GM21786 (cell line): ENCODE measurements at regions not wholly inside any gene's neighbourhood (a gene's known extent, or its start where the extent isn't known, plus 50 kb on each side); places are given as distances from the start of the nearest gene placed in this dataset.
"Not testable (repeated sequence)": the region's sequence is repeated elsewhere in the genome, so short reads cannot be mapped to it uniquely, and the experiment has no call there.

Experiments
- ATAC-seq: cut with Tn5 transposase; IDR thresholded peaks from one replicate; pipeline ENCODE4 v1.9.1; 2021; ENCODE audit not compliant: unreplicated experiment

GRCh38 chr6:67608099-67608749 lies 1026.9 kb upstream of the ADGRB3 start:
- no peak for ATAC-seq

- no peak for ATAC-seq
Measured at GRCh38 chr6:67606906-67607828, 1027.9 kb upstream of the ADGRB3 start.

GRCh38 chr6:67594366-67594765 lies 1040.7 kb upstream of the ADGRB3 start:
- ATAC-seq, result no peak

- ATAC-seq, result no peak
Measured at GRCh38 chr6:67593247-67593646, 1041.8 kb upstream of the ADGRB3 start.

GRCh38 chr6:67591910-67592309 lies 1043.2 kb upstream of the ADGRB3 start:
- ATAC-seq, result no peak

GRCh38 chr6:67567842-67568241 lies 1067.2 kb upstream of the ADGRB3 start:
- ATAC-seq, result no peak

GRCh38 chr6:67563671-67564070 lies 1071.4 kb upstream of the ADGRB3 start:
- ATAC-seq, result no peak

GRCh38 chr6:67560068-67560467 lies 1075.0 kb upstream of the ADGRB3 start:
- no peak for ATAC-seq

GRCh38 chr6:67558985-67559384 lies 1076.1 kb upstream of the ADGRB3 start:
- ATAC-seq, result no peak

- ATAC-seq, result no peak
Measured at GRCh38 chr6:67544851-67545452, 1090.1 kb upstream of the ADGRB3 start.

- ATAC-seq, result no peak
Measured at GRCh38 chr6:67541586-67541985, 1093.5 kb upstream of the ADGRB3 start.

- no peak for ATAC-seq
Measured at GRCh38 chr6:67538032-67538431, 1097.0 kb upstream of the ADGRB3 start.

- ATAC-seq, result no peak
Measured at GRCh38 chr6:67535946-67536345, 1099.1 kb upstream of the ADGRB3 start.

- no peak for ATAC-seq
Measured at GRCh38 chr6:67506352-67506751, 1128.7 kb upstream of the ADGRB3 start.

GRCh38 chr6:67501755-67502154 lies 1133.3 kb upstream of the ADGRB3 start:
- ATAC-seq, result no peak

GRCh38 chr6:67497749-67498148 lies 1137.3 kb upstream of the ADGRB3 start:
- ATAC-seq, result no peak

GRCh38 chr6:67496191-67496590 lies 1138.9 kb upstream of the ADGRB3 start:
- ATAC-seq, result no peak

GRCh38 chr6:67493682-67494081 lies 1141.4 kb upstream of the ADGRB3 start:
- ATAC-seq, result no peak

GRCh38 chr6:67475700-67476099 lies 1159.4 kb upstream of the ADGRB3 start:
- ATAC-seq, result no peak

GRCh38 chr6:67467341-67467740 lies 1167.7 kb upstream of the ADGRB3 start:
- no peak for ATAC-seq

GRCh38 chr6:67462725-67463124 lies 1172.4 kb upstream of the ADGRB3 start:
- ATAC-seq, result not testable (repeated sequence)

GRCh38 chr6:67459556-67459955 lies 1175.5 kb upstream of the ADGRB3 start:
- no peak for ATAC-seq
